Upper lobe of left lung (tissue), 4 donors: ENCODE measurements at regions not wholly inside any gene's neighbourhood (a gene's known extent, or its start where the extent isn't known, plus 50 kb on each side); places are given as distances from the start of the nearest gene placed in this dataset.
"Not testable (repeated sequence)": the region's sequence is repeated elsewhere in the genome, so short reads cannot be mapped to it uniquely, and the experiment has no call there.

Source experiments
- CTCF ChIP-seq, 6 experiments: fragments of 450-650 bp in 4 of 6; fragments of 200-600 bp in 2 of 6; sonication (generic) in 2 of 6; IDR thresholded peaks; one replicate each; pipeline ENCODE4 v1.5.1; 2016 to 2019; ENCODE audit warnings: antibody characterized with exemption in 6 of 6
- EP300 ChIP-seq, 4 donors: sonication (generic); formaldehyde crosslinking; IDR thresholded peaks; one replicate each; pipeline ENCODE4 v1.5.1; 2017; ENCODE audit warnings: antibody characterized with exemption in 4 of 4, control low read depth in 2 of 4
- POLR2A ChIP-seq, 4 donors: fragments of 450-650 bp; IDR thresholded peaks; one replicate each; pipeline ENCODE4 v1.5.1; 2016 to 2017; ENCODE audit warnings: antibody characterized with exemption in 4 of 4, mild to moderate bottlenecking in 2 of 4
- POLR2AphosphoS5 ChIP-seq, 2 donors: sonication (generic); formaldehyde crosslinking; IDR thresholded peaks; one replicate each; pipeline ENCODE4 v1.5.1; 2017; ENCODE audit warnings: antibody characterized with exemption in 2 of 2

DNA sequence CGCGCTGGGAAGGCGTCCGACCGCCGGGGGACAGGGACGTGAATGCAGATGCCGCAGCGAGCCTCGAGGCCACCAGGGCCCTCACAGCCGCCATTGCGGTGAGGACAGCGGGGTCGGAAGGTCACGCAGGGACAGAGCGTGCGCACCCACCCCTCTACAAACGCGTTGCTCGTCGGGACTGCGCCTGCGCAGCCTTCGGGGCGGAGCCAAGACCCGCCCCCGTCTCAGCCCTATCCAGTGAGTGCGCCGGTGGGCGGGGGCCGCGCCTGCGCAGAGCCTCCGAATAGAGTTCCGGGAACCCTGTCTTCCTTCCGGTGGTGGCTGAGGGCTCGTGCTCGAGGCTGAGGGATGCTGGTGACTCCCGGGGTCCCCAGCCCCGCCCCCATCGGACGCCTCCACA, 5393.1 kb upstream of the TPTE start:
- not testable (repeated sequence) for TF ChIP-seq CTCF, EP300, POLR2A (IDR thresholded peaks at IDR 0.05)
- peak; percentile 10 to 61 for TF ChIP-seq POLR2AphosphoS5 (IDR thresholded peaks at IDR 0.05)
